ENCODE measurements at regions not wholly inside any gene's neighbourhood (a gene's known extent, or its start where the extent isn't known, plus 50 kb on each side); places are given as distances from the start of the nearest gene placed in this dataset.

- H3K9ac ChIP-seq (ENCODE audit: low read depth in 1 of 2, low read length in 2 of 2) = no peak overlapping the region
- no peaks in the 10 kb centered on the region for H3K4me1 ChIP-seq (ENCODE audit: control insufficient read depth in 1 of 2, insufficient read depth in 2 of 2, low read length in 2 of 2)
- H3K27ac ChIP-seq (ENCODE audit: low read depth, low read length) = no peak overlapping the region
- H3K27me3 ChIP-seq (ENCODE audit: control insufficient read depth in 1 of 2, insufficient read depth in 2 of 2, low read length in 2 of 2) = no peaks in the 10 kb centered on the region
- no peaks in the 10 kb centered on the region for H3K9me3 ChIP-seq (ENCODE audit: control insufficient read depth in 1 of 2, low read length in 2 of 2)
- H3K4me3 ChIP-seq (ENCODE audit: low read depth in 1 of 2, low read length in 2 of 2) = no peak overlapping the region
- H3K36me3 ChIP-seq (ENCODE audit: control insufficient read depth in 1 of 2, insufficient read depth in 2 of 2, low read length in 2 of 2) = no peaks in the 10 kb centered on the region
Observed at GRCh38 chr12:90343966-90344365, 611.0 kb downstream of the CCER1 start.

- no peaks in the 10 kb centered on the region for H3K4me1 ChIP-seq (ENCODE audit: control insufficient read depth in 1 of 2, insufficient read depth in 2 of 2, low read length in 2 of 2)
- no peaks in the 10 kb centered on the region for H3K27me3 ChIP-seq (ENCODE audit: control insufficient read depth in 1 of 2, insufficient read depth in 2 of 2, low read length in 2 of 2)
- H3K9ac ChIP-seq (ENCODE audit: low read depth in 1 of 2, low read length in 2 of 2) = no peak overlapping the region
- no peak overlapping the region for H3K27ac ChIP-seq (ENCODE audit: low read depth, low read length)
- no peaks in the 10 kb centered on the region for H3K36me3 ChIP-seq (ENCODE audit: control insufficient read depth in 1 of 2, insufficient read depth in 2 of 2, low read length in 2 of 2)
- no peaks in the 10 kb centered on the region for H3K9me3 ChIP-seq (ENCODE audit: control insufficient read depth in 1 of 2, low read length in 2 of 2)
- H3K4me3 ChIP-seq (ENCODE audit: low read depth in 1 of 2, low read length in 2 of 2) = no peak overlapping the region
Observed at GRCh38 chr12:90342081-90342480, 612.9 kb downstream of the CCER1 start.

GRCh38 chr12:90339837-90340236 is 615.1 kb downstream of the CCER1 start:
- H3K4me1 ChIP-seq (ENCODE audit: control insufficient read depth in 1 of 2, insufficient read depth in 2 of 2, low read length in 2 of 2) = no peaks in the 10 kb centered on the region

GRCh38 chr12:90338365-90338764 is 616.6 kb downstream of the CCER1 start:
- Histone ChIP-seq H3K9ac (ENCODE audit: low read depth in 1 of 2, low read length in 2 of 2) (no peak overlapping the region), H3K27ac (ENCODE audit: low read depth, low read length) (no peak overlapping the region), H3K4me3 (ENCODE audit: low read depth in 1 of 2, low read length in 2 of 2) (no peak overlapping the region), H3K36me3 (ENCODE audit: control insufficient read depth in 1 of 2, insufficient read depth in 2 of 2, low read length in 2 of 2) (no peaks in the 10 kb centered on the region), H3K4me1 (ENCODE audit: control insufficient read depth in 1 of 2, insufficient read depth in 2 of 2, low read length in 2 of 2) (no peaks in the 10 kb centered on the region), H3K27me3 (ENCODE audit: control insufficient read depth in 1 of 2, insufficient read depth in 2 of 2, low read length in 2 of 2) (no peaks in the 10 kb centered on the region), H3K9me3 (ENCODE audit: control insufficient read depth in 1 of 2, low read length in 2 of 2) (no peaks in the 10 kb centered on the region)

More at GRCh38 chr12:90339837-90340236, 615.1 kb downstream of the CCER1 start:
- Histone ChIP-seq H3K9ac (ENCODE audit: low read depth in 1 of 2, low read length in 2 of 2) (no peak overlapping the region), H3K9me3 (ENCODE audit: control insufficient read depth in 1 of 2, low read length in 2 of 2) (no peaks in the 10 kb centered on the region), H3K36me3 (ENCODE audit: control insufficient read depth in 1 of 2, insufficient read depth in 2 of 2, low read length in 2 of 2) (no peaks in the 10 kb centered on the region), H3K27ac (ENCODE audit: low read depth, low read length) (no peak overlapping the region), H3K4me3 (ENCODE audit: low read depth in 1 of 2, low read length in 2 of 2) (no peak overlapping the region), H3K27me3 (ENCODE audit: control insufficient read depth in 1 of 2, insufficient read depth in 2 of 2, low read length in 2 of 2) (no peaks in the 10 kb centered on the region)

- Histone ChIP-seq H3K27me3 (ENCODE audit: control insufficient read depth in 1 of 2, insufficient read depth in 2 of 2, low read length in 2 of 2) (no peaks in the 10 kb centered on the region), H3K9me3 (ENCODE audit: control insufficient read depth in 1 of 2, low read length in 2 of 2) (no peaks in the 10 kb centered on the region)
Observed at GRCh38 chr12:90337018-90337417, 618.0 kb downstream of the CCER1 start.

GRCh38 chr12:90335566-90335965 is 619.4 kb downstream of the CCER1 start:
- no peak overlapping the region for H3K27ac ChIP-seq (ENCODE audit: low read depth, low read length)
- no peak overlapping the region for H3K9ac ChIP-seq (ENCODE audit: low read depth in 1 of 2, low read length in 2 of 2)
- no peaks in the 10 kb centered on the region for H3K4me1 ChIP-seq (ENCODE audit: control insufficient read depth in 1 of 2, insufficient read depth in 2 of 2, low read length in 2 of 2)
- H3K36me3 ChIP-seq (ENCODE audit: control insufficient read depth in 1 of 2, insufficient read depth in 2 of 2, low read length in 2 of 2) = no peaks in the 10 kb centered on the region
- H3K4me3 ChIP-seq (ENCODE audit: low read depth in 1 of 2, low read length in 2 of 2) = no peak overlapping the region
- no peaks in the 10 kb centered on the region for H3K27me3 ChIP-seq (ENCODE audit: control insufficient read depth in 1 of 2, insufficient read depth in 2 of 2, low read length in 2 of 2)
- H3K9me3 ChIP-seq (ENCODE audit: control insufficient read depth in 1 of 2, low read length in 2 of 2) = no peaks in the 10 kb centered on the region

More at GRCh38 chr12:90337018-90337417, 618.0 kb downstream of the CCER1 start:
- no peak overlapping the region for H3K27ac ChIP-seq (ENCODE audit: low read depth, low read length)
- no peak overlapping the region for H3K4me3 ChIP-seq (ENCODE audit: low read depth in 1 of 2, low read length in 2 of 2)
- H3K36me3 ChIP-seq (ENCODE audit: control insufficient read depth in 1 of 2, insufficient read depth in 2 of 2, low read length in 2 of 2) = no peaks in the 10 kb centered on the region
- H3K4me1 ChIP-seq (ENCODE audit: control insufficient read depth in 1 of 2, insufficient read depth in 2 of 2, low read length in 2 of 2) = no peaks in the 10 kb centered on the region
- H3K9ac ChIP-seq (ENCODE audit: low read depth in 1 of 2, low read length in 2 of 2) = no peak overlapping the region

- Histone ChIP-seq H3K9ac (ENCODE audit: low read depth in 1 of 2, low read length in 2 of 2) (no peak overlapping the region), H3K36me3 (ENCODE audit: control insufficient read depth in 1 of 2, insufficient read depth in 2 of 2, low read length in 2 of 2) (no peaks in the 10 kb centered on the region), H3K9me3 (ENCODE audit: control insufficient read depth in 1 of 2, low read length in 2 of 2) (no peaks in the 10 kb centered on the region), H3K27me3 (ENCODE audit: control insufficient read depth in 1 of 2, insufficient read depth in 2 of 2, low read length in 2 of 2) (no peaks in the 10 kb centered on the region), H3K27ac (ENCODE audit: low read depth, low read length) (no peak overlapping the region), H3K4me1 (ENCODE audit: control insufficient read depth in 1 of 2, insufficient read depth in 2 of 2, low read length in 2 of 2) (peaks cover 0 to under 1% of the 10 kb centered on the region in 2 donors), H3K4me3 (ENCODE audit: low read depth in 1 of 2, low read length in 2 of 2) (no peak overlapping the region)
Observed at GRCh38 chr12:90333939-90334338, 621.0 kb downstream of the CCER1 start.

- H3K36me3 ChIP-seq (ENCODE audit: control insufficient read depth in 1 of 2, insufficient read depth in 2 of 2, low read length in 2 of 2) = no peaks in the 10 kb centered on the region
Observed at GRCh38 chr12:90333424-90333823, 621.6 kb downstream of the CCER1 start.

GRCh38 chr12:90331821-90332220 is 623.2 kb downstream of the CCER1 start:
- no peak overlapping the region for H3K9ac ChIP-seq (ENCODE audit: low read depth in 1 of 2, low read length in 2 of 2)
- H3K4me1 ChIP-seq (ENCODE audit: control insufficient read depth in 1 of 2, insufficient read depth in 2 of 2, low read length in 2 of 2) = peaks cover 10 to 15% of the 10 kb centered on the region in 2 donors
- no peak overlapping the region for H3K4me3 ChIP-seq (ENCODE audit: low read depth in 1 of 2, low read length in 2 of 2)
- H3K27ac ChIP-seq (ENCODE audit: low read depth, low read length) = no peak overlapping the region
- H3K9me3 ChIP-seq (ENCODE audit: control insufficient read depth in 1 of 2, low read length in 2 of 2) = no peaks in the 10 kb centered on the region
- no peaks in the 10 kb centered on the region for H3K27me3 ChIP-seq (ENCODE audit: control insufficient read depth in 1 of 2, insufficient read depth in 2 of 2, low read length in 2 of 2)
- H3K36me3 ChIP-seq (ENCODE audit: control insufficient read depth in 1 of 2, insufficient read depth in 2 of 2, low read length in 2 of 2) = no peaks in the 10 kb centered on the region

More at GRCh38 chr12:90333424-90333823, 621.6 kb downstream of the CCER1 start:
- no peak overlapping the region for H3K9ac ChIP-seq (ENCODE audit: low read depth in 1 of 2, low read length in 2 of 2)
- H3K27me3 ChIP-seq (ENCODE audit: control insufficient read depth in 1 of 2, insufficient read depth in 2 of 2, low read length in 2 of 2) = no peaks in the 10 kb centered on the region
- no peaks in the 10 kb centered on the region for H3K9me3 ChIP-seq (ENCODE audit: control insufficient read depth in 1 of 2, low read length in 2 of 2)
- peaks cover under 1 to 4% of the 10 kb centered on the region in 2 donors for H3K4me1 ChIP-seq (ENCODE audit: control insufficient read depth in 1 of 2, insufficient read depth in 2 of 2, low read length in 2 of 2)
- H3K27ac ChIP-seq (ENCODE audit: low read depth, low read length) = no peak overlapping the region
- no peak overlapping the region for H3K4me3 ChIP-seq (ENCODE audit: low read depth in 1 of 2, low read length in 2 of 2)

- no peak overlapping the region for H3K27ac ChIP-seq (ENCODE audit: low read depth, low read length)
- H3K4me1 ChIP-seq (ENCODE audit: control insufficient read depth in 1 of 2, insufficient read depth in 2 of 2, low read length in 2 of 2) = peaks cover 10 to 15% of the 10 kb centered on the region in 2 donors
- H3K36me3 ChIP-seq (ENCODE audit: control insufficient read depth in 1 of 2, insufficient read depth in 2 of 2, low read length in 2 of 2) = no peaks in the 10 kb centered on the region
- H3K27me3 ChIP-seq (ENCODE audit: control insufficient read depth in 1 of 2, insufficient read depth in 2 of 2, low read length in 2 of 2) = no peaks in the 10 kb centered on the region
- no peak overlapping the region for H3K9ac ChIP-seq (ENCODE audit: low read depth in 1 of 2, low read length in 2 of 2)
- no peaks in the 10 kb centered on the region for H3K9me3 ChIP-seq (ENCODE audit: control insufficient read depth in 1 of 2, low read length in 2 of 2)
- H3K4me3 ChIP-seq (ENCODE audit: low read depth in 1 of 2, low read length in 2 of 2) = no peak overlapping the region
Observed at GRCh38 chr12:90331262-90331661, 622.6 kb upstream of the ATP2B1 start.

Data from duodenal mucosa (tissue), 2 donors.